HEK293T (cell line): ENCODE measurements at regions not wholly inside any gene's neighbourhood (a gene's known extent, or its start where the extent isn't known, plus 50 kb on each side); places are given as distances from the start of the nearest gene placed in this dataset.

Source experiments
- ARNT ChIP-seq: fragments of 450-650 bp; IDR thresholded peaks from 2 replicates; pipeline ENCODE4 v1.6.1; 2017; ENCODE audit warnings: mild to moderate bottlenecking
- BHLHE40 ChIP-seq: fragments of 450-650 bp; IDR thresholded peaks from 2 replicates; pipeline ENCODE4 v1.6.1; 2016; ENCODE audit warnings: mild to moderate bottlenecking, moderate library complexity, borderline replicate concordance
- CTBP1 ChIP-seq: fragments of 450-650 bp; IDR thresholded peaks from 2 replicates; pipeline ENCODE4 v1.6.1; 2016; ENCODE audit warnings: borderline replicate concordance
- FOXA1 ChIP-seq: fragments of 450-650 bp; IDR thresholded peaks from 2 replicates; pipeline ENCODE4 v1.6.1; 2016; ENCODE audit warnings: mild to moderate bottlenecking
- FOXK2 ChIP-seq: fragments of 450-650 bp; IDR thresholded peaks from 2 replicates; pipeline ENCODE4 v1.6.1; 2016; ENCODE audit warnings: mild to moderate bottlenecking
- FOXM1 ChIP-seq: fragments of 450-650 bp; IDR thresholded peaks from 2 replicates; pipeline ENCODE4 v1.6.1; 2017; ENCODE audit warnings: mild to moderate bottlenecking, borderline replicate concordance
- SP1 ChIP-seq: fragments of 450-650 bp; IDR thresholded peaks from 2 replicates; pipeline ENCODE4 v1.6.1; 2017
- SUZ12 ChIP-seq: fragments of 450-650 bp; IDR thresholded peaks from 2 replicates; pipeline ENCODE4 v1.6.1; 2016; ENCODE audit warnings: mild to moderate bottlenecking
- TARDBP ChIP-seq: fragments of 450-650 bp; IDR thresholded peaks from 2 replicates; pipeline ENCODE4 v1.6.1; 2016

GRCh38 chr10:3429676-3430075, 257.1 kb upstream of the PITRM1 start:
- TF ChIP-seq FOXK2 = no peak
- no peak for TF ChIP-seq TARDBP
- no peak for TF ChIP-seq ARNT
- no peak for TF ChIP-seq SUZ12
- TF ChIP-seq SP1 = no peak
- TF ChIP-seq BHLHE40 = no peak
- no peak for TF ChIP-seq FOXM1
- TF ChIP-seq FOXA1 = no peak
- TF ChIP-seq CTBP1 = no peak
